ENCODE measurements at regions not wholly inside any gene's neighbourhood (a gene's known extent, or its start where the extent isn't known, plus 50 kb on each side); places are given as distances from the start of the nearest gene placed in this dataset.
A peak's percentile ranks its signal among the peaks of the same experiment; 100 is the strongest.

DNA sequence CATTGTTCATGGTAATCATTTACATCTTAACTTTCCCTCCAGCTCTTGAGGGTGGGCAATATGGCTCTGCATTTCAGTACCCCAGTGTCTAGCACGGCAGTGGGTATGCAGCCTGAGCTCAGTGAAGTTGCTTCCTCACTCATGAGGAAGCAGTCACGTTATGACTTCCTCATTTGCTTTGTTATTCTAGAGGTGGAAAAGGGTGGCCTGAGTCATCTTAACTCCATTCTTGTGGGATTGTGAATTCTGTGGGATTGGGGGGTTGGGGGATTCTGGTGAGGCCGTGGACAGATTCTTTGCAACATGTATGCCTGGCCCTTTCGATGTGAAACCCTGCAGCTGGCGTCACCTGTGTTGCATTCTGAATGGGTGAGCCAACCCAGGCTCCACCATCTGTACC is 406.7 kb upstream of the ZNF507 start:
- DNase-seq (ENCODE audit: low read depth, low spot score), result peak; percentile 31

DNA sequence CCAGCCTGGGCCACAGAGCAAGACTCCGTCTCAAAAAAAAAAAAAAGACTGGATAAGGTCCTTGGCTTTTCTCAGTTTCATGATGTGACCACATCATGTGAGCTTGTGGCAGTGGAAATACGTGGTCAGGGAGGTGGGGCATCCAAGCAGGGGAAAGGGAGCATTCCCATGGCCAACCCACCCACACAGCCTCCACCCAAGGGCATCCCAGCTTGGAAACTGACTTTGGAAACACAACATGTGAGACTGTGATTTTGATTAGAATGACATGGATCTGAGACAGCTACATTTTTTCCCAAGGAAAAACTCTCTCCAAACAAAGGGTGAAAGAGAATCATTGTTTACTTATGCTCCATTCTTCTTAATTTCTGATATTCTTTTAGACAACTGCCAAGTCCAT is 405.0 kb upstream of the ZNF507 start:
- no peak for DNase-seq (ENCODE audit: low read depth, low spot score)

DNA sequence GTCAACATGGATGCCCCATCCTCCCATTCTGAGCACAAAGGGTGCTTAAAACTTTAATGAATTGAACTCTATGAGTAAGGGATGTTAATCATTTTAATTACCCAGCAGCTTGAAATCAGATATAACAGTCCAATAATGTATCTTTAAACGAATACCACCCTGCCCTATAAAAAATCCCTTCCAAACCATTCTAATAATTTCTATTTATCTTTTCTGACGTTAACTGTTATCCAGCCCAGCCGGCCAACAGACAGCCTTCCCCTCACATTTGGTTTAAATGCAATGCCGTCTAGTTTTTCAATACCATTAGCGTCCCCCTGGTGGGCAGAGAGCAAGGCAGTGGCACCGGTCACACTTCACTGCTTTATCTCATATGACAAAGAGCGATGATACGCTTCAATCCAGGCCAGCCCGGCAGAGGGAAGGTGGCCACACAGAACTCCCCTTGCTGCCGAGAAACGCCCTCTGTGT is 402.2 kb upstream of the ZNF507 start:
- no peak for DNase-seq (ENCODE audit: low read depth, low spot score)

DNA sequence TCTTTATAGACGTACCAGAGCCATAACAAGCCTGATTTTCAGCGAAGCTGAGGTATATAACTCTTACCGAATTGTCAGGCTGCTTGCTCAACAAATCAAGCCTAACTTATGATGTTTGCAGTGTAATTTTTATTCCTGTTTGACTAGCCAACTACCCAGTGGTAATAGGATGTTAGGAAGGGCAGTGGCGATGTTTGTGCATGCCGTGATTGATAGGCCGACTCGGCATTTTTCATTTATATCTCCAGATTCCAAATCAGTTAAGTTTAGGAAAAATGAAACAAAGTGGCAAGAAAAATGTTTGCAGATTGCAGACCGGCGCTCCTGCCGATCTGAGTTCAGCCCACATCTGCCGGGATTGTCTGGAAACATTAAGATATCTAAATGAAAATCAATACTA is 401.6 kb upstream of the ZNF507 start:
- DNase-seq (ENCODE audit: low read depth, low spot score), result no peak

DNA sequence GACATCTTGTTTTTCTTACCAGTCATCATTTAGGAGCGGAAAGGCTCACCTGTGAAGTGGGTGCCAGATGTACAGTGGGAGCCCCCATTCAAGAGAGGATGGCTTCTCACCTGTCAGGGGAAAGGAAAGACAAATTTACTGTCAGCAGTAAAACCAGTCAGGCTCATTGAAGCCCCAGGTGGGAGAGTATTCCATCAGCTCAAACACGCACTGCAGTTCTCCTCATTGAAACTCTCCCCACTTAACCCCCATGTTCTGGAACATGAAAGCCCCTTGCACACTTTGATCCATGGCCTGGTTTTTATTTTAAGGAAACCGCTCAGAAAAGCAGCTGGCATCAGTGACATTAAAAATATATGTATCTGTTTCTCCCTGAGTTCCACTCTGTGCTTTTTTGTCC is 401.1 kb upstream of the ZNF507 start:
- DNase-seq (ENCODE audit: low read depth, low spot score), result no peak

DNA sequence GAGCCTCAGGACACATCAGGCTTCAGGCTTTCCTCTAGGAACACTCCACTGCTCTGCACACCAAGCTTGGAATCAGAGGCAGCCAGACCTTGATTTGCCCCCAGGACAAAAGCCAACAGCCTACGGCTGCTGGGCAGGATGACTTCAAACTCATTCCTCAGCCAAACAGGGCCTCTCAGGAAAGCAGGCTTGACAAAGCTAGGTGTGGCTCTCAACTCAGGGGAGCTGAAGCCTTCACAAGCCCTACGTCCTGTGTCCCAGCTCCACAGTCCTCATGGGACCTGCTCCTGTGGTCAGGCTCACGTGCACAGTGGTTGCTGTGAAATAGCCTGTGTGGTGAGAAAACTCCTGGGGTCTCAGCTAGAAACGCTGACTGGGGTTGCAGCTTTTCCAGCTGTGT is 398.9 kb upstream of the ZNF507 start:
- DNase-seq (ENCODE audit: low read depth, low spot score), result no peak

DNA sequence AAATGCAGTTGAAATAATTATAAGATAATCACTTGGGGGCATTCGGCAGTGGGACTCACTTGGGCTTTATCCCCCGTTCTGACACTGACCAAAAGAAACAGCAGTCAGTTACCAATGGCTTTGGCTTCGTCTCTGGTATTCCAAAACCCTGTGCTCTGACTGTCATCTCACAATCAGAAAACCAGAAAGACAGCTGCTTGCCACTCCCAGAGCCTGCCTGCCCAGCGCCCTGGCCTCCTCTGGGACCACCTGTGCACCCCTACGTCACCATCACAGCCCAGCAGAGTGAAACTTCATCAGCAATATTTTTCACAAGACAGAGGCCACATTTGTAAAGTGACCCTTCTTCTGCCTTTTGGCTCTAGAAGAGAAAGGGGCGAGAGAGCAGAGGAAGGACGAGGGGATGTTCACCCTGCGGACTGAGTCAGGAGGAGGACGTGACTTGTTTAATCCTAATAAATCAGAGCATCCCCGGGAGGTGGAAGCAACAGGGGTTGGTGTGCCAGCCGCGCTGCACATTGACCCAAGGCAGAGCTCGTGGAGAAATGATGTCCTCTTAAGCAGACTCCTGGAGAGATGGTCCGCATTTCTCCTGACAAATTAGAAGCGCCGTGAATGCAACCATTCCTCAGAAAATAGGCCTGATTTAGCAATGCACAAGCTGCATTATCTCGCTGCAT is 397.8 kb upstream of the ZNF507 start:
- no peak for DNase-seq (ENCODE audit: low read depth, low spot score)

DNA sequence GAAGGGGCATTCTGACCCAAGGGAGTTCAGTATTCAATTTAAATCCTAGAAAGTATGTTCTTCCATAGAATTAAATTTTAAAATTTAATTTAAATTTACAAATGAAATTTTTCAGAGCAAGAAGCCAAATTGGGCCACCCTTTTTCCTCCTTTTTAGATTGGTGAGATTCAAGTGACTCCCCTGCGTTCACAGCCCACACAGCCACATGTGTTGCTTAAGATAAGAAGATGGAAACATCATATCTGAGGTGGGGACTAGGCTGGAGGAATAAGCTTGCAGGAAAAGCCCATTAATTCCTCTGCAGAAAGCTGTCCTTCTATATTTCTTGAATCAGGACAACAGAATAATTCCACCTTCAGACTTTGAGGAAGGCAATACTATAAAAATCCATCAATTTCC is 392.7 kb upstream of the ZNF507 start:
- DNase-seq (ENCODE audit: low read depth, low spot score), result no peak

DNA sequence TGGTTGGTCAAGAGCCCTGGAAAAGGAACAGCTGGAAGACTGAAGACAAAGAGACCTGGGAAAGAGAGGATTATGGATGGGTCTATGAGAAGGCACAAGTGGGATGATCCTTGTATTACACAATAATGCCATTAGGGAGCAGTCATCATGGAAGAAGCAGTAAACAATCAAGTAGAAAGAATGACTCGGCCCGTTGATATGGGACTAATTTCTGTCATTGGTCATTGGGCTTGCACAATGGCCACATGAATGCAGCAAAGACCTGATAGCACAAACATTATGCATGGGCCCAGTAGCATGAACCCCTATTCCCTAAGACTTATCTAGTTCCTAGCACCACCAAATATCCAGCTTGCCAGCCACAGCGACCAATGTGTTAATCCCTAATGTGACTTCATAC is 390.3 kb upstream of the ZNF507 start:
- DNase-seq (ENCODE audit: low read depth, low spot score), result no peak

DNA sequence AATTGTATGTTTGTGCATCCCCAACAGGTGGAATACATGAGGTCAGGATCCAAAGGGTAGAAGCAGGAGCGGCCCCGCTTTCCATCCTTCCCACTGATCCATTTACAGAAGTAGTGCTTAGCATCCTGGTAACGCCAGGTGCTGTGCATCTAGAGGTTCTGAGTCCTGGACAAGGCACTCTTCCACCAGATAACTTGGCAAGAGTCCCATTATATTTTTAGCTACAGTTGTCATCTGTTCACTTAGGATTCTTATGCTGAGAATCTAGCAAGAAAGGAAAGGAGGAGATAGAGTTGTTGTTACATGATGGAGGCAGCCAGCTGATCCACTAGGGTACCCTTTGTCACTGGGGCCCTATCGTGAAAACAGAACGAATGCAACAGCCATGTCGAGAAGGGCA is 389.5 kb upstream of the ZNF507 start:
- no peak for DNase-seq (ENCODE audit: low read depth, low spot score)

DNA sequence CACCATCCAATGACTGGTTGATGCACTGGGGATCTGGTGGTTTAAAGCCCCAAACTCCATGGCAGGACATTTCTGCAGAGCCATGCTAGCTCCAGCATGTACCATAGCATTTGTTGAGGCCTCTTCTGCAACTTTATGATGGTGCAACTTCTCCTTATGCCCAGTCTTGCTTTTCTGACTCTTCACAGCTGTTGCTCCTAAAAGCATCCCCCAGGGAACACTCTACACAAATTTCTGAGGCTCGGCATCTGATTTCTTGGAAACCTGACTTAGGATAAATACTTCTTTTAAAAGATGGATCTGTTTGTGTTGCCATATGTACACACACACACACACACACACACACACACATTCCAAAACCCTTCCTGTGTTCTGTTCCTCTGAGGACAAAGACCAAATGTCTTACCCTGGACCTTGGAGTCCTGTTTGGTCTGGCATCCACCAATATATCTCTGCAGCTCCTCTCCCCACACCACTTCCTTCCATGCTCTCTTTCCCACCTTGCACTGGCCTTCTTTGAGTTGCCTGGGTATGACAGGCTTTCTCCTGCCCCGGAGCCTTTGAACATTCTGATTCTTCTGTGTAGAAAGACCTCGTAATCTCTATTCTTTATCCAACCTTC is 388.5 kb upstream of the ZNF507 start:
- no peak for DNase-seq (ENCODE audit: low read depth, low spot score)

DNA sequence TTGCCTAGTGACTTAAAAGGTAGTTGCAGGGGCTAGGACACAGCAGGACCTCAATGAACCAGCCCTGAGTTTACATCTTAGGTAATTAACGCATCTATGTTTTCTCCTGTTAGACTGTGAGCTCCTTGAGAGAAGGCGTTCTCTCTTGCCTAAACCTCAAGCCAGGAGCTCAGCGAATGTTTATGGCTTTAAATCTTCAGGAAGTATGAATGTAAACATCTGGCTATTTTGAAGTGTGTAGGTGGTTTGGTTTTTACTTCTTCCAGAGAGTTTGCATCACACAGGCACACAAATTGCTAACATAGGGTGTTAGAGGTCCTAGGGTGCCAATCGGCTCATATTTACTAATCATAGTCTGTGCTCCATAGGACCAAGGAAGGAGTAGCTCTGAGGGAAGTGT is 387.7 kb upstream of the ZNF507 start:
- DNase-seq (ENCODE audit: low read depth, low spot score), result no peak

DNA sequence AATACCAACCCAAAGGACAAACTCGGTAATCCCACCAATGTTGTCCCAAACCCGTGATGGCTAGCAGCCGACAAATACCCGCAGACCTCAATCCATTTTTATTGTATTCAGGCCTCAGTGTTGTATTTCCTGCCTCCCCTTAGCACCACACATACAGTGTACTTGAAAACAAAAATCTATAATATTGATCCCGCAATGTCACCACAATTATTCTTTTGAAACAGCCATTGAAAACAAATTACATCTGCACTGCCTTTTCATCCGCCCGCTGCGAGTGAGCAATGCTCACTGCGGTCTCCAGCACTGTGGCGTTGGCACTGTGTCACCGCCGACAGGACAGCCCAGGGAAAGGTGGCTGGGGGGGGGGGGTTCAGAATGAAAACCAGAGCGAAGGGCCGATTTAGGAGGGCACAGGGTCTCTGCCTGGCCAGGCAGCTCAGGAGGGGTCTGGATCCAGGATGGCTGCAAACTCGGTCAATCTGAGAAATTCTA is 385.8 kb upstream of the ZNF507 start:
- no peak for DNase-seq (ENCODE audit: low read depth, low spot score)

DNA sequence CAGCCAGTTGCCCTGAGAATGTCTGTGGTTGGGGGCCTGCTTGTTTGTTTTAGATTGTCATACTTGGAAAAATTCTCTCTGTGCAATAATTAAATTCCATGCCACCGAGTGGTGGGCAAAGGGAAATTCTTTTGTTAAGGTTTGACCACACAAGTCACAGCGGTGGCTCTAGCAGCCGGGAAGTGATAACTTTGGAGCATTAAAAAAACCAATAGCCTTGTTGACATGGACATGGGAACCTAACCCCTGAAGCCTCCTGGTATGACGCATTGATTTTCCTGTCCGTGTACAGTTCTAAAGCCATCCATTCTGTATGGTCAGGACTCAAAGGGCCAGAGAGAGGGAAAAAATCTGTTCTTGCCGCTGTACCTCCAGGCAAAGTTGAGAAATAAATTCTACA is 384.9 kb upstream of the ZNF507 start:
- DNase-seq (ENCODE audit: low read depth, low spot score), result peak; percentile 51

DNA sequence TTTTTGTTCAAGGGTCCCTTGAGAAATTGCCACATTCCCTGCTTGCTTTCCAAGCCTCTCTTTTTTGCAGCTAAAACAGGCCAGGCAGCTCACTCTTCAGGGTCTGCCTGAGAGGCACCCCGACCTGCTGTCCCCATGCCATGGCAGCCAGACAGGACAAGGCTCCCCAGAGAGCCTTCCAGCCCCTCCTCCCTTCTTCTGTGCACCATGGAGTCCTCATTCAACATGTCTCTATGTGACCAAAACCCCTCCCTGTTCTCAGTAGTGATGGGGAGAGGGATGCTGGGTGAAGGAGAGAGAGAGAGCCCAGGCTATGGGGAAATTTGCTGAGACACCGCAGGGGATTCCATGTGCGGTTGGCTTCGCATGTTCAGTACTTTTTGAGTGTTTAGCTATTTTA is 384.2 kb upstream of the ZNF507 start:
- no peak for DNase-seq (ENCODE audit: low read depth, low spot score)

DNA sequence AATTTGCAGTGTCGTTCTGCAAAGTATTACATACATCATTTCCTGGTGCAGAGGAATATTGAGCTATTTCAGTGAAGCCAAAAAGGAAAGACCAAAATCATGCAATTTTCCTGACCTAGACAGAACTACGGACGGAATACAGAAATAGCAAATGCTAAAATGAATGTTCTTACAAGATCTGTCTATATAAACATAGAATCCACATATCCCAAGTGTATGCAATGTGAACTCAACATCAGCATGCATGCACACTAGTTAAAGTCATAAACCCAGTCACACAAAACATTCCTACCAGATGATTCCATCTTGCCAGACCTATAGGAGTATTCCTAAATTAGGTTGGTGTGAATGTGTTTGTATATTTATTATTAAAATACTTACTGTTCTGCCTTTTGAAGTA is 383.7 kb upstream of the ZNF507 start:
- DNase-seq (ENCODE audit: low read depth, low spot score), result no peak

DNA sequence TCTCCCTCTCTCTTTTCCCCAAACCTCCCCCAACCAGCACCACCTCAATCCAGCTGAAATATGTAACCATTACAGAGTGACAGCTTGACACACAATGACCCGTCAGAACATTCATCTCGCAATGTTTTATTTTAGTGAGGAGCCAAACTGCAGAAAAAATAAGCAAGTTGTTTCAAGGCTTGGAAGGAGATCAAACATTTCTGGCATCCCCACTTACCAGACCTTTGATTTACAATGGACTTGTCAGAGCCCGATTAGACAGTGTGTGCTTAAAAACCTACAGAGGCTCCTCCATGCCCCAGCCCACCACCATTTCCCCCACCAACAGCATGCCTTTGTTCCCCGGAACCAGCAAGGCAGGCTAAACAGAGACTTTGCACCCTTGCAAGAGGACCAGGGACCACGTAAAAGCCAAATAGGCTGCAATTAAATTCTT is 382.8 kb upstream of the ZNF507 start:
- peak; percentile 74 for DNase-seq (ENCODE audit: low read depth, low spot score)

DNA sequence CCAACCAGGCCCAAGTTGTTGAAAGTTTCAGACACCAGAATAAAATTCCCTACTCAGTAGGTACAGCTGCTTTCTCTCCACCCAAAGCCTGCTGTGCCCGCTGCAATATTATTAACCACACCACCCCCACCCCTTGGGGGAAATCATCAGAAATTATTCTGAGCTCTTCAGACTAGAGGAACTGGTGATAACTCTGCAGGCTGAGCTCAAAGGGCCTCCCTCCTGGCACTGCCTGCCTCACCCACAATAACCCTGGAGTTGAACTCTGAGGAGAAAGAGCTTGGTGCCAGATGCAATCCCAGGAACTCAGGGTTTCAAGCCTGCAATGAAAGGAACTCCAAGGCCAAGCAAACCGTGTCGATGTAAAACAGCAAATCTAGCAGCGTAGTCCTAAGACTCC is 381.7 kb upstream of the ZNF507 start:
- DNase-seq (ENCODE audit: low read depth, low spot score), result no peak

DNA sequence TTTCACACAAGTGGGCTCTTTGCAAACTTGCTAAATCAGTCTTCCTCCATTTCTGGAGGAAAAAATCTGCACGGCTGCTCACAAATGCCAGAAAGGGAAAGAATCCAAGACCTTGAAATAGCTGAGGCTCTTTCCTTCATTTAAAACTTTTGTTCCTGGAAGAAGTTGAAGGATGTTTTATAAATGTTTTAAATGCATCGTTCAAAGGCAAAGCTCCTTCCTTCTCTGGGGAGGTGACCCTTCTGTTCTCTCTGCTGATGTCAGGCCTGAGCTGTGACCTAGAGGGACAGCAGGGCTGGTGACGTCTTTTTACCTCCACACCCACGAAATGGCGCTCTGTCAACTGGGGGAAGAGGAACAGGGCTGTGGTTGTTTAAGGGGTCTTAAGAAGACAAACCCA is 376.4 kb upstream of the ZNF507 start:
- no peak for DNase-seq (ENCODE audit: low read depth, low spot score)

DNA sequence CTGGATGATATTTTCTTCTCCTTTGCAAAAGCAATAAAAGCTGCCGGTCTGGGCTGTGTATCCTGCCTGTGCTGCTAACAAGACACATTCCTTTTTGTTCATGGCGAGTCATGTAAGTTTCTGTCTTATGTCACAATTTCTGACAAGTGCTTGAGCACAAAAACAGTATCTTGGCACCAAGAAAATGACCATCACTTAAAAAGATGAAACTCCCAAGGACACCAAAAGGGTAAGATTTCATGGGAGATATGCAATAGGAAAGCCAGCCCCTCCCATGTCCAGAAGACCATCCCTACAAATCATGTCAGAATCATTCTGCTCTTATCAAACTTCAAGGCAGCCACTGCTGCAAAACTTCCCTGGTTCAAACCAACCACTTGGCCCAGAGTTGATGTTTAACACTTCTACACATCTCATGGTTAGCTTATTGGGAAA is 375.4 kb upstream of the ZNF507 start:
- no peak for DNase-seq (ENCODE audit: low read depth, low spot score)

DNA sequence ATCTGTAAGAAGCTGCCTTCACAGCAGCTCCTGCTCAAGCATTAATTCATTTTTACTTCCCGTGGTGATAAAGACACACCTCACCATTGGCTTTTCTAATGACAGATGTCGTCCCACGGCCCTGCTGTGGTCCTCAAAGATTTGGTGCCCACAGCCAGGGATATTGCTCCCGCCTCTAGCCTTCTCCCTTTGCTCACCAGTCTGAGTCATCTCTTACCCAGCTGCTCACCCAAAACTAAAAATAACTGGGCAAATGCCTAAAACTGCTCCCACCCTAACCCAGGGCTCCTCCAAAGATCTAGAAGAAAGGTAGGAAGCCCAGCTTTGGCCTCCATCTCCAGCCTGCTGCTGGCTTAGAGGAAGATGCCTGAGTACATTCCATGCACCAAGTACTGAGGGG is 371.1 kb upstream of the ZNF507 start:
- DNase-seq (ENCODE audit: low read depth, low spot score), result no peak

DNA sequence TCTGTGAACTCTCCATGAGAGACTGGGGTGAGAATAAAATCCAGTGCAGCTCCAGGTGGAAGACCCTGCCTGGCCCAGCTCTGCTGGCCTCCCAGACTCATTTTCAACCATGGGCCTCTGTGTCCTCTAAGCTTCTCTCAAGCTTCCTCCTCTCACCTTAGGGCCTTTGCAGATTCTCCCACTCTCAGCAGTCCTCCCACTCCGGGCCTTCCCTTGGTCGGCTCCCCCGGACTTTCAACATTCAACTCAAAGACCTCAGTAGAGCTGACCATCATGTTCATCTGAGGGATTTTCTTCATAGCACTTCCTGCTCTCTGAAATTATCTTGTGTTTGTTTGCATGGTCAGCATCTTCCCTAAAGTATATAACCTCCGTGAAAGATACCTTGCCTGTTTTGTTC is 370.5 kb upstream of the ZNF507 start:
- no peak for DNase-seq (ENCODE audit: low read depth, low spot score)

DNA sequence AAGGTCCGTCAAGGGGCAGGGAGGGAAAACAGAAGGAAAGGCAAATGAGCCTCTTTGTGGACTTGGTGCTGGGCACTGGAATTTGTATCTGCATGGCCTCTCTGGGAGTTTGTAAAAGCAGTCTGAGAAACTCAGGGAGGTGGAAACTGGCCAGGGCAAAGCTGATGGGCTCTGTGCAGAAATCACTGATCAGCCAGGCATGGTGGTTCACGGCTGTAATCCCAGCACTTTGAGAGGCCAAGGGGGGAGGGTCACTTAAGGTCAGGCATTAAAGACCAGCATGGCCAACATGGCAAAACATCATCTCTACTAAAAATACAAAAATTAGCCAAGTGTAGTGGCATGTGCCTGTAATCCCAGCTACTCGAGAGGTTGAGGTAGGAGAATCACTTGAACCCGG is 369.9 kb upstream of the ZNF507 start:
- no peak for DNase-seq (ENCODE audit: low read depth, low spot score)

Measured in astrocyte of the hippocampus (primary cell).